OCI-LY7 (cell line): ENCODE measurements at regions not wholly inside any gene's neighbourhood (a gene's known extent, or its start where the extent isn't known, plus 50 kb on each side); places are given as distances from the start of the nearest gene placed in this dataset.
"Not testable (repeated sequence)": the region's sequence is repeated elsewhere in the genome, so short reads cannot be mapped to it uniquely, and the experiment has no call there.

Source experiments
- BruUV-seq: library from RNA; stranded (reverse); fragments of 400-500 nt; replicated peaks from 2 replicates; lab custom pipeline; 2021; lab: Mats Ljungman, UMichigan
- CTCF ChIA-PET: fragments of 300-600 bp; sonication (Branson Sonifier 250); formaldehyde crosslinking; loops from one replicate; lab custom pipeline; 2022; ENCODE audit warnings: antibody characterized with exemption; ENCODE audit not compliant: unreplicated experiment; lab: Charles Lee
- POLR2A ChIA-PET: fragments of 300-600 bp; sonication (Branson Sonifier 250); formaldehyde crosslinking; loops from one replicate; lab custom pipeline; 2022; ENCODE audit warnings: antibody characterized with exemption; lab: Charles Lee
- DNase-seq: peaks from one replicate; pipeline ENCODE4 v3.0.0-alpha.2; 2015; ENCODE audit warnings: low spot score
- H2AFZ ChIP-seq: fragments of 200-600 bp; sonication (generic), shearing (Covaris generic); 2 replicates; pipeline ENCODE4 v1.6.1; 2014; ENCODE audit warnings: mild to moderate bottlenecking, antibody characterized with exemption, low read length, moderate library complexity
- H3K27ac ChIP-seq: fragments of 200-600 bp; sonication (generic); 2 replicates; pipeline ENCODE4 v1.5.1; 2014; ENCODE audit warnings: mixed run types, low read depth, mild to moderate bottlenecking, moderate library complexity, low read length, inconsistent platforms; ENCODE audit not compliant: poor library complexity, severe bottlenecking
- H3K36me3 ChIP-seq: fragments of 200-600 bp; sonication (generic); 2 replicates; pipeline ENCODE4 v1.6.1; 2014; ENCODE audit warnings: mild to moderate bottlenecking, antibody characterized with exemption, low read length, moderate library complexity, mixed read lengths; ENCODE audit not compliant: insufficient read depth
- H3K4me1 ChIP-seq: fragments of 200-600 bp; sonication (generic); 2 replicates; pipeline ENCODE4 v1.5.1; 2014; ENCODE audit warnings: mild to moderate bottlenecking, low read length; ENCODE audit not compliant: insufficient read depth, poor library complexity, severe bottlenecking
- H3K4me2 ChIP-seq: fragments of 200-600 bp; sonication (generic); 2 replicates; pipeline ENCODE4 v1.6.1; 2014; ENCODE audit warnings: mild to moderate bottlenecking, low read length
- H3K4me3 ChIP-seq: fragments of 200-600 bp; sonication (generic); 2 replicates; pipeline ENCODE4 v1.5.1; 2014; ENCODE audit warnings: mild to moderate bottlenecking, low read depth, low read length; ENCODE audit not compliant: poor library complexity, severe bottlenecking
- H3K79me2 ChIP-seq: fragments of 200-600 bp; sonication (generic); 2 replicates; pipeline ENCODE4 v1.6.1; 2016; ENCODE audit warnings: low read depth, mild to moderate bottlenecking, low read length, moderate library complexity, mixed read lengths; ENCODE audit not compliant: insufficient read depth
- H3K9me2 ChIP-seq: fragments of 200-600 bp; sonication (generic); 2 replicates; pipeline ENCODE4 v1.6.1; 2016; ENCODE audit warnings: mild to moderate bottlenecking, low read length, mixed read lengths; ENCODE audit not compliant: insufficient read depth
- H3K9me3 ChIP-seq: fragments of 200-600 bp; sonication (generic); 2 replicates; pipeline ENCODE4 v1.6.1; 2014; ENCODE audit warnings: mild to moderate bottlenecking, mixed run types, low read length, mixed read lengths
- H4K20me1 ChIP-seq: fragments of 200-600 bp; sonication (generic); 2 replicates; pipeline ENCODE4 v1.6.1; 2014; ENCODE audit warnings: mild to moderate bottlenecking, antibody characterized with exemption, low read length, moderate library complexity, mixed read lengths; ENCODE audit not compliant: insufficient read depth
- intact Hi-C: fragments of 100-400 bp; cut with micrococcal nuclease; formaldehyde crosslinking; loops from one replicate; pipeline ENCODE4 v1.10.0; 2022; ENCODE audit not compliant: unreplicated experiment

DNA sequence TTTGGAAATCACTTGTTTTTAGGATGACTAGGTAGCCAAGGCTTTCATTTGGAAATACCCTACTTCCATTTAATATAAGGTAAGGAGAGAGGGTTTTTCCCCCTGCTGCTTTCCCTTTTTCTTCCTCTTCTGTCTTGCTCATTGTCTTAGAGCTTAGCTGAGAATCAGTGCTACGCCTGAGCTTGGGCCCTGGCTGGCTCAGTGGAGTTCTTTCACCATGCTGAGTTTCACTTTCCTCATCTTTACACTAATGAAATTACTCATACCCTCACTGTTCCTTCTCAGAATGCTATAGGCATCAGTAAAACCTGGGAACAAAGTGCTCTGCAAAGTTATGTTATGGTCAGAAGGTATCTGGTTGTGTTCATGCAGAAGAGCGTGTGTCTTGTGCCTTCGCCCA, 112.3 kb upstream of the IKBKE start:
- H3K36me3 ChIP-seq, H3K4me2 ChIP-seq, H3K4me1 ChIP-seq, H3K9me2 ChIP-seq, H4K20me1 ChIP-seq, H2AFZ ChIP-seq, DNase-seq, H3K79me2 ChIP-seq, CTCF ChIA-PET, POLR2A ChIA-PET, H3K9me3 ChIP-seq, H3K4me3 ChIP-seq, intact Hi-C loops, H3K27ac ChIP-seq, BruUV-seq: not testable (repeated sequence)

- H3K4me3 ChIP-seq, CTCF ChIA-PET, H3K36me3 ChIP-seq, H2AFZ ChIP-seq, H3K4me2 ChIP-seq, DNase-seq, H3K27ac ChIP-seq, H3K4me1 ChIP-seq, H3K9me2 ChIP-seq, BruUV-seq, POLR2A ChIA-PET, H3K79me2 ChIP-seq, H4K20me1 ChIP-seq, intact Hi-C loops, H3K9me3 ChIP-seq: not testable (repeated sequence)
These were observed 111.5 kb upstream of the IKBKE start for GRCh38 chr1:206358771-206359170.

DNA sequence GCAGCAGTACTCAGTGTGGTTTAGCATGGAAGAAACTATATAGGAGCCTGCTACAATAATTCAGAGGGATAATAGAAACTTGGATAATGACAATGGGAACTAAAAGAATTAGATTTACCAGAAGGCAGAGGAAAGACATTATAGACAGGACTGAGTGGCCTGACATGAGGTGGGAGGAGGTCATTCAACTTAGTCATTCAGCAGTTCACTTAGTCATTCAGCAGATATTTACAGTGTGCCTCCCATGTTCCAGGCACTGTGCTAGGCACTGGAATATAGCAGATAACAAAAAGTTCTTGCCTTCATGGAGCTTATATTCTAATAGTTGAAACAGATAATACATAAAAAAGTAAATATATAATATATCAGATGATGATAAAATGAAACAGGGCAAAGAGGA, 110.9 kb upstream of the IKBKE start:
- intact Hi-C loops, H3K4me3 ChIP-seq, H4K20me1 ChIP-seq, H3K4me2 ChIP-seq, H3K27ac ChIP-seq, H3K36me3 ChIP-seq, CTCF ChIA-PET, POLR2A ChIA-PET, DNase-seq, BruUV-seq, H3K4me1 ChIP-seq, H2AFZ ChIP-seq, H3K9me3 ChIP-seq, H3K9me2 ChIP-seq, H3K79me2 ChIP-seq: not testable (repeated sequence)

DNA sequence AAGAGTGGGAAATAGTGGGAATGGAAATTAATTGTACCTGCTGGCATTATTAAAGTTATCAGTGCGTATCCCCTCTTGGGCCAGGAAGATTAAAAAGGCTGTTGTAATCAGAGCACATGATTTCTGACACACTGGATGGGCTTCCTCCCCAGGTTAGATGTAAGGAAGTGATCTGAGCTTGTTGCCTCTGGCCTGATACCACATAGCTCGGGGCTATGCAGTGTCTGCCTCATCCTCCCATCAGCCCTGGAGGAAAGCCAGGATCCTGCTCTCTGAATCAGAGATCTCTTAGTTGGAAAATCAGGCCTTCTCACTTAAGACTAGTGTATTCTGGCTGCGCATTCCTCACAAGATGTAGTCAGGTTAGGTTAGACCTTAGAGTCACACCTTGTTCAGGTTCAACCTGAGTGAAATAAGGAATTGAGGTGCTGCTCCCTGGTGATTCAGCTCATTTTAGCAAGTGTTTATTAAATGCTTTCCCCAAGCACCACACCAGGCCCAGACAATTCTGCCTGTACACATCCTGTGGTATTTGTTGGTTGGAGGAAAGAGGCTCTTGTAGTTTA, 108.2 kb upstream of the IKBKE start:
- intact Hi-C loops, H3K4me2 ChIP-seq, H4K20me1 ChIP-seq, H3K9me3 ChIP-seq, BruUV-seq, POLR2A ChIA-PET, H3K27ac ChIP-seq, CTCF ChIA-PET, H3K79me2 ChIP-seq, H2AFZ ChIP-seq, H3K4me1 ChIP-seq, H3K4me3 ChIP-seq, H3K36me3 ChIP-seq, DNase-seq, H3K9me2 ChIP-seq: not testable (repeated sequence)

DNA sequence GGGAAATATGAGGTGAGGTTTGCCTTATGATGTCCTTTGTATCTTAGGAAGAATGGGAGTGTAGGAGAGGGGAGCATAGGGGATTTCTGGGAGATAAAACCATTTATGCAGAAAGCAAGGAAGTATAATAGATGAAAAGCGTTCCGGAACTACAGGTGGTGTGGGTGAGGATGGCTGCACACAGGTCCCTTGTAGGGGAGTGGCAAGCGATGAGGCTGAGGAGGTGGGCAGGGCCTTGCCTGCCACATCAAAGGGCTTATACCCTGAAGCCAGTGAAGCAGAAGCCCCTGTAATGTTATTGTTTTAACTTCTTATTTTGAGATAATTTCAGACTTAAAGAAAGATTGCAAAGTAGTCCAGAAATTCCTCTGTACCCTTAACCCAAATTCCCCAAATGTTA, 107.3 kb upstream of the IKBKE start:
- H3K4me1 ChIP-seq, H3K36me3 ChIP-seq, H3K4me3 ChIP-seq, H3K9me3 ChIP-seq, intact Hi-C loops, H3K4me2 ChIP-seq, H2AFZ ChIP-seq, H4K20me1 ChIP-seq, BruUV-seq, POLR2A ChIA-PET, H3K9me2 ChIP-seq, DNase-seq, H3K27ac ChIP-seq, H3K79me2 ChIP-seq, CTCF ChIA-PET: not testable (repeated sequence)

GRCh38 chr1:206365271-206365670, 105.0 kb upstream of the IKBKE start:
- H2AFZ ChIP-seq, POLR2A ChIA-PET, H3K79me2 ChIP-seq, H3K4me3 ChIP-seq, H3K36me3 ChIP-seq, H3K9me3 ChIP-seq, H3K9me2 ChIP-seq, H3K27ac ChIP-seq, DNase-seq, CTCF ChIA-PET, H3K4me2 ChIP-seq, intact Hi-C loops, BruUV-seq, H3K4me1 ChIP-seq, H4K20me1 ChIP-seq: not testable (repeated sequence)

DNA sequence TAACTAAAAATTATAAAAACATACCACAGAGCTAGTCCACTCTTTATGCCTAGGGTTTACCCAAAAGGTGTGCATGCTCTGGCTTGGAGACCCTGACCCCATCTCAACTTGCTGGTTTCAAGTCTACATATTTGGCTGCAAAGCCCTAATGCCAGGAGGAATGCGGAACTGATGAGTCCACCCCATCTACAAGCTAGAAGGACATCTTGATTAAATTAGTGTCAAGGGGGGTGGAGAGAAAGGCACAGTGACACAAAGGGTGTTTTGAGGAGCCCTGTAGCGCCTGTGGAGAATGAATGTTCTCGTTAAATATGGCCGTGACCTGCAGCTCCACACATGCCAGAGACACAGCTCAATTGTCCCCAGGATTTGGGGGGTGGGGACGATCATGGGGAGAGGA, 104.1 kb upstream of the IKBKE start:
- H3K9me3 ChIP-seq, H3K79me2 ChIP-seq, BruUV-seq, H3K36me3 ChIP-seq, H2AFZ ChIP-seq, CTCF ChIA-PET, intact Hi-C loops, H3K4me3 ChIP-seq, H3K27ac ChIP-seq, H4K20me1 ChIP-seq, H3K4me2 ChIP-seq, DNase-seq, H3K9me2 ChIP-seq, POLR2A ChIA-PET, H3K4me1 ChIP-seq: not testable (repeated sequence)
